ENCODE measurements at regions not wholly inside any gene's neighbourhood (a gene's known extent, or its start where the extent isn't known, plus 50 kb on each side); places are given as distances from the start of the nearest gene placed in this dataset.
"Not testable (repeated sequence)": the region's sequence is repeated elsewhere in the genome, so short reads cannot be mapped to it uniquely, and the experiment has no call there.

- no peak for TF ChIP-seq CTCF (IDR thresholded peaks at IDR 0.05; ENCODE audit: borderline replicate concordance, control extremely low read depth, extremely low read depth, insufficient read depth, missing control alignments)
- DNase-seq (ENCODE audit: low spot score), result no peak
- in situ Hi-C loops (cut with MboI; ENCODE audit: low sequenced_read_pairs, unreplicated experiment), result no loop called here
Measured at GRCh38 chr1:87986130-87986866, 657.6 kb downstream of the LMO4 start.

GRCh38 chr1:87989346-87989745 is 660.7 kb downstream of the LMO4 start:
- no peak for TF ChIP-seq CTCF (IDR thresholded peaks at IDR 0.05; ENCODE audit: borderline replicate concordance, control extremely low read depth, extremely low read depth, insufficient read depth, missing control alignments)
- DNase-seq (ENCODE audit: low spot score), result no peak
- in situ Hi-C loops (cut with MboI; ENCODE audit: low sequenced_read_pairs, unreplicated experiment), result no loop called here

GRCh38 chr1:87992536-87992935 is 663.9 kb downstream of the LMO4 start:
- in situ Hi-C loops (cut with MboI; ENCODE audit: low sequenced_read_pairs, unreplicated experiment); DNase-seq (ENCODE audit: low spot score): not testable (repeated sequence)

- in situ Hi-C loops (cut with MboI; ENCODE audit: low sequenced_read_pairs, unreplicated experiment), result no loop called here
- no peak for TF ChIP-seq CTCF (IDR thresholded peaks at IDR 0.05; ENCODE audit: borderline replicate concordance, control extremely low read depth, extremely low read depth, insufficient read depth, missing control alignments)
- no peak for DNase-seq (ENCODE audit: low spot score)
Measured at GRCh38 chr1:87993051-87993450, 664.4 kb downstream of the LMO4 start.

- no peak for DNase-seq (ENCODE audit: low spot score)
- TF ChIP-seq CTCF (IDR thresholded peaks at IDR 0.05; ENCODE audit: borderline replicate concordance, control extremely low read depth, extremely low read depth, insufficient read depth, missing control alignments), result no peak
- in situ Hi-C loops (cut with MboI; ENCODE audit: low sequenced_read_pairs, unreplicated experiment), result no loop called here
Measured at GRCh38 chr1:87999852-88000251, 671.2 kb downstream of the LMO4 start.

GRCh38 chr1:88001460-88001859 is 672.8 kb downstream of the LMO4 start:
- in situ Hi-C loops (cut with MboI; ENCODE audit: low sequenced_read_pairs, unreplicated experiment), result no loop called here
- DNase-seq (ENCODE audit: low spot score), result no peak
- no peak for TF ChIP-seq CTCF (IDR thresholded peaks at IDR 0.05; ENCODE audit: borderline replicate concordance, control extremely low read depth, extremely low read depth, insufficient read depth, missing control alignments)

- TF ChIP-seq CTCF (IDR thresholded peaks at IDR 0.05; ENCODE audit: borderline replicate concordance, control extremely low read depth, extremely low read depth, insufficient read depth, missing control alignments), result no peak
- in situ Hi-C loops (cut with MboI; ENCODE audit: low sequenced_read_pairs, unreplicated experiment), result no loop called here
- DNase-seq (ENCODE audit: low spot score), result no peak
Measured at GRCh38 chr1:88003255-88003654, 674.6 kb downstream of the LMO4 start.
